ENCODE measurements at regions not wholly inside any gene's neighbourhood (a gene's known extent, or its start where the extent isn't known, plus 50 kb on each side); places are given as distances from the start of the nearest gene placed in this dataset.
A peak's percentile ranks its signal among the peaks of the same experiment; 100 is the strongest.

DNA sequence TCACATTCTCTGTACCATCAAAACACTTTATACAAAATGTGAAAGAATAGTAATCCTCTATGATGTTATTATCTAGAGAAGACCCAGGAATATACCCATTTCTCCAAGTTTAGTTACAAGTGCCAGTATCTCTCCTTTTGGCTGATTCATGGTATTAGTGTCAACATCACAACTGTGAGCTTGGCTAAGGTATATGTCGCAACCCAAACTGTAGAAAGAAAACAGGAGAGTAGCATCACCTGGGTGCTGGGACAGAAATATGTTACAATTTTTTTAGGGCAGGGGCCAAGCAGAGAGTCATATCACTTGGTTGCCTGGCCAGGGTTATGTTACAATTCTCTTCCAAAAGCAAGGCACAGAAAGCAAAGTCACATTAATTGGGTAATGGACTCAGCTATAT lies 127.2 kb upstream of the ZNF91 start:
- intact Hi-C loops (cut with DNase I; ENCODE audit: low total_unique reads): no loop called here

DNA sequence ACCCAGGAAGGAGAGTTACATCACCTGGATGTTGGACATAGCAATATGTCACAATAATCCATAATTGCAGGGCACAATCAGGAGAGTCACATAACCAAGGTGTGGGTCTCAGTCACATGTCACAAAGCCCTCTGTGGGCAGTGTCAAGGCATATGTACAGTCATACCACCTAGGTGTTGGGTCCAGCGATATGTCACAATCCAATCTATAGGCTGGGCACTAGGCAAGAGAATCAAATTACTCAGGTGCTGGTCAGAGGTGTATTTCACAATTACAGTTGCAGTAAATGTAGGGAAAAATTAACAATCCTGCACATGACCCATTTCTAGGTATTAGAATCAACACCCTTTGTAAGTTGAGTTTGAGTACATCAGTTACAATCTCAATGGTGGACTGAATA lies 126.2 kb upstream of the ZNF91 start:
- intact Hi-C loops (cut with DNase I; ENCODE audit: low total_unique reads): no loop called here
- H3K4me3 ChIP-seq (ENCODE audit: low read depth, poor library complexity, severe bottlenecking): no peak overlapping the region
- 86 to 100% methylated on average over 1 of the region's 1 CpG for WGBS, 2 donors
- TF ChIP-seq, protein P1, sequence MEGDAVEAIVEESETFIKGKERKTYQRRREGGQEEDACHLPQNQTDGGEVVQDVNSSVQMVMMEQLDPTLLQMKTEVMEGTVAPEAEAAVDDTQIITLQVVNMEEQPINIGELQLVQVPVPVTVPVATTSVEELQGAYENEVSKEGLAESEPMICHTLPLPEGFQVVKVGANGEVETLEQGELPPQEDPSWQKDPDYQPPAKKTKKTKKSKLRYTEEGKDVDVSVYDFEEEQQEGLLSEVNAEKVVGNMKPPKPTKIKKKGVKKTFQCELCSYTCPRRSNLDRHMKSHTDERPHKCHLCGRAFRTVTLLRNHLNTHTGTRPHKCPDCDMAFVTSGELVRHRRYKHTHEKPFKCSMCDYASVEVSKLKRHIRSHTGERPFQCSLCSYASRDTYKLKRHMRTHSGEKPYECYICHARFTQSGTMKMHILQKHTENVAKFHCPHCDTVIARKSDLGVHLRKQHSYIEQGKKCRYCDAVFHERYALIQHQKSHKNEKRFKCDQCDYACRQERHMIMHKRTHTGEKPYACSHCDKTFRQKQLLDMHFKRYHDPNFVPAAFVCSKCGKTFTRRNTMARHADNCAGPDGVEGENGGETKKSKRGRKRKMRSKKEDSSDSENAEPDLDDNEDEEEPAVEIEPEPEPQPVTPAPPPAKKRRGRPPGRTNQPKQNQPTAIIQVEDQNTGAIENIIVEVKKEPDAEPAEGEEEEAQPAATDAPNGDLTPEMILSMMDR (IDR thresholded peaks at IDR 0.05): no peak
- no peak for TF ChIP-seq POLR2A (IDR thresholded peaks at IDR 0.05)
- DNase-seq (ENCODE audit: low spot score in 2 of 2): no peak

More for the DNA sequence above, 127.2 kb upstream of the ZNF91 start:
- 100% methylated on average over 1 of the region's 1 CpG for WGBS, 2 donors
- no peak for DNase-seq (ENCODE audit: low spot score in 2 of 2)
- TF ChIP-seq POLR2A (IDR thresholded peaks at IDR 0.05): no peak
- TF ChIP-seq, protein P1 (IDR thresholded peaks at IDR 0.05): no peak
- no peak overlapping the region for H3K4me3 ChIP-seq (ENCODE audit: low read depth, poor library complexity, severe bottlenecking)

DNA sequence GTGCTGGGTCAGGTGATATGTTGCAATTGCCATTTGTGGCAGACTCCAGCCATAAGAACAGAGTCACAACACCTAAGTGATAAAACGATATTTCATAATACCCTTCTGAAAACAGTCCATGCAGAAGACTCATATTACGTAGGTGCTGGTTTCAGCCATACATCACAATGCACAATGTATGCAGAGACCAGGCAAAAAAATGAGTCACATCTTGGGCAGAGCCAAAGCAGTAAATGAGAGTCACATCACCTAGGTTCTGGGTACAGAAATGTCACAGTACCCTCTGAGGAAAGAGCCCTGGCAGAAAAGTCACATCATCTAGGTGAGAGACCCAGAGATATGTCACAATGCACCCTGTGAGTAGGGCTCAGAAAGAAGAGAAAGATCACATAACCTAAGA lies 125.2 kb upstream of the ZNF91 start:
- 82 to 85% methylated on average over 2 of the region's 2 CpGs for WGBS, 2 donors
- TF ChIP-seq POLR2A (IDR thresholded peaks at IDR 0.05): no peak
- TF ChIP-seq, protein P1 (IDR thresholded peaks at IDR 0.05): no peak
- no peak overlapping the region for H3K4me3 ChIP-seq (ENCODE audit: low read depth, poor library complexity, severe bottlenecking)
- intact Hi-C loops (cut with DNase I; ENCODE audit: low total_unique reads): no loop called here
- no peak for DNase-seq (ENCODE audit: low spot score in 2 of 2)

DNA sequence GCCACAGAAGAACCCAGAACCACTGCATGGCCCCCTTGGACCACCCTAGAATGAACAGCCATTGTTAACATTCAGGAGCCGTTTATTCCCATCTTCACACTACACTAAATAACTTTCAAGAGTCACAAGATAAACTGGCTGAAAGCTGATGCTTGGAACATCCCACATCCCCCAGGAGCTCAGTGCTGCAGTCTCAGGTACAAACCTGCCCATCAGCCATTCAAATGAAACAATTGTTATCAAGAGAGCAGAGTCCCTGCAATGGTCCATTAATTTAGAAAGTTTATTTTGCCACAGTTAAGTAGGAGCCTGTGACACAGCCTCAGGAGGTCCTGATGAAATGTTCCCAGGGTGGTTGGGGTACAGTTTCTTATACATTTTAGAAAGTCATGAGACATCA lies 123.8 kb upstream of the ZNF91 start:
- no peak for DNase-seq (ENCODE audit: low spot score in 2 of 2)
- intact Hi-C loops (cut with DNase I; ENCODE audit: low total_unique reads): no loop called here
- H3K4me3 ChIP-seq (ENCODE audit: low read depth, poor library complexity, severe bottlenecking): no peak overlapping the region
- 57 to 82% methylated on average over 1 of the region's 1 CpG for WGBS, 2 donors
- TF ChIP-seq, protein P1 (IDR thresholded peaks at IDR 0.05): no peak
- TF ChIP-seq POLR2A (IDR thresholded peaks at IDR 0.05): no peak

GRCh38 chr19:23516266-23516665 lies 121.0 kb upstream of the ZNF91 start:
- DNase-seq (ENCODE audit: low spot score in 2 of 2): peak in 1 of 2 donors; percentile 28
- 84 to 89% methylated on average over 2 of the region's 2 CpGs for WGBS, 2 donors
- TF ChIP-seq, protein P1 (IDR thresholded peaks at IDR 0.05): no peak
- TF ChIP-seq POLR2A (IDR thresholded peaks at IDR 0.05): no peak
- no peak overlapping the region for H3K4me3 ChIP-seq (ENCODE audit: low read depth, poor library complexity, severe bottlenecking)
- intact Hi-C loops (cut with DNase I; ENCODE audit: low total_unique reads): no loop called here

DNA sequence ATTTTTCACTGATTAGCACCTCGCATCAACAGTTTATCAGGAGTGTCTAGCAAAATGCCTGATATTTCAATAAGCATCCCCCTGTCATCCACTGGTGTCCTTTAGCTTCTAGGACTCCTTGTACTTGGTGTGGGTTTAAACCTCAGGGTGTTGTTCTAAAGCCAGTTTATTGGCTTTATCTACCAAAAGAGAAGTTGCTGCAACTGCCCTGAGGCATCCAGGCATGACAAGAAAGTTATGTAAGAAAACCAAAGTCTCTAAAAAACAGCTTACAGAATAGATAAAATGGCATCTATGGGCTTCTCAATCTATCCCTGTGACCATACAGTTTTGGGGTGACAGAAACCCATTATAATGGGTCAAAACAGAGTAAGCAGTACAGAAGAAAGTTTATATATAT lies 120.3 kb upstream of the ZNF91 start:
- H3K4me3 ChIP-seq (ENCODE audit: low read depth, poor library complexity, severe bottlenecking): no peak overlapping the region
- WGBS, 2 donors: 79 to 85% methylated on average over 1 of the region's 1 CpG
- DNase-seq (ENCODE audit: low spot score in 2 of 2): no peak
- intact Hi-C loops (cut with DNase I; ENCODE audit: low total_unique reads): no loop called here
- TF ChIP-seq, protein P1 (IDR thresholded peaks at IDR 0.05): no peak
- TF ChIP-seq POLR2A (IDR thresholded peaks at IDR 0.05): no peak
